HG03457 (cell line): ENCODE measurements at regions not wholly inside any gene's neighbourhood (a gene's known extent, or its start where the extent isn't known, plus 50 kb on each side); places are given as distances from the start of the nearest gene placed in this dataset.
"Not testable (repeated sequence)": the region's sequence is repeated elsewhere in the genome, so short reads cannot be mapped to it uniquely, and the experiment has no call there.

Experiments
- ATAC-seq: cut with Tn5 transposase; IDR thresholded peaks from one replicate; pipeline ENCODE4 v1.9.1; 2021; ENCODE audit warnings: moderate number of reproducible peaks; ENCODE audit not compliant: unreplicated experiment

- ATAC-seq: no peak
These were observed 128.0 kb upstream of the TACR1 start for GRCh38 chr2:75327334-75327733.

- ATAC-seq: no peak
These were observed 127.3 kb upstream of the TACR1 start for GRCh38 chr2:75326645-75327044.

GRCh38 chr2:75325594-75325993 is 126.3 kb upstream of the TACR1 start:
- no peak for ATAC-seq

- no peak for ATAC-seq
These were observed 125.6 kb upstream of the TACR1 start for GRCh38 chr2:75324861-75325284.

GRCh38 chr2:75324141-75324540 is 124.8 kb upstream of the TACR1 start:
- no peak for ATAC-seq

GRCh38 chr2:75321599-75321922 is 122.2 kb upstream of the TACR1 start:
- no peak for ATAC-seq

GRCh38 chr2:75320898-75321598 is 121.7 kb upstream of the TACR1 start:
- ATAC-seq: no peak

- no peak for ATAC-seq
These were observed 120.6 kb upstream of the TACR1 start for GRCh38 chr2:75319951-75320350.

- ATAC-seq: no peak
These were observed 118.5 kb upstream of the TACR1 start for GRCh38 chr2:75317802-75318201.

- ATAC-seq: no peak
These were observed 118.0 kb upstream of the TACR1 start for GRCh38 chr2:75317316-75317715.

GRCh38 chr2:75315436-75315835 is 116.1 kb upstream of the TACR1 start:
- ATAC-seq: no peak

- ATAC-seq: peak; percentile 100
These were observed 112.7 kb upstream of the TACR1 start for GRCh38 chr2:75311993-75312392.

GRCh38 chr2:75311521-75311920 is 112.2 kb upstream of the TACR1 start:
- ATAC-seq: no peak

- ATAC-seq: no peak
These were observed 111.6 kb upstream of the TACR1 start for GRCh38 chr2:75310876-75311275.

GRCh38 chr2:75309596-75310463 is 110.5 kb upstream of the TACR1 start:
- ATAC-seq: no peak

GRCh38 chr2:75303227-75303626 is 103.9 kb upstream of the TACR1 start:
- ATAC-seq: no peak

GRCh38 chr2:75294362-75294761 is 95.0 kb upstream of the TACR1 start:
- no peak for ATAC-seq

- ATAC-seq: no peak
These were observed 93.5 kb upstream of the TACR1 start for GRCh38 chr2:75292826-75293225.

- ATAC-seq: no peak
These were observed 91.4 kb upstream of the TACR1 start for GRCh38 chr2:75290600-75291150.

GRCh38 chr2:75289771-75290170 is 90.5 kb upstream of the TACR1 start:
- ATAC-seq: no peak

GRCh38 chr2:75289178-75289577 is 89.9 kb upstream of the TACR1 start:
- not testable (repeated sequence) for ATAC-seq

GRCh38 chr2:75288760-75289159 is 89.4 kb upstream of the TACR1 start:
- no peak for ATAC-seq
